HUES48 (cell line): ENCODE measurements at regions not wholly inside any gene's neighbourhood (a gene's known extent, or its start where the extent isn't known, plus 50 kb on each side); places are given as distances from the start of the nearest gene placed in this dataset.
A peak's percentile ranks its signal among the peaks of the same experiment; 100 is the strongest.

Experiments used
- H3K27ac ChIP-seq: one replicate; pipeline ENCODE4 v1.7.0; 2013; ENCODE audit warnings: low read depth, low read length, inconsistent platforms
- H3K27me3 ChIP-seq: 2 replicates; pipeline ENCODE4 v1.6.1; 2013; ENCODE audit warnings: mild to moderate bottlenecking, low read length; ENCODE audit not compliant: control insufficient read depth, insufficient read depth
- H3K36me3 ChIP-seq: 2 replicates; pipeline ENCODE4 v1.6.1; 2013; ENCODE audit warnings: low read length; ENCODE audit not compliant: control insufficient read depth, insufficient read depth
- H3K4me1 ChIP-seq: 2 replicates; pipeline ENCODE4 v1.6.1; 2013; ENCODE audit warnings: mild to moderate bottlenecking, low read length; ENCODE audit not compliant: control insufficient read depth, insufficient read depth
- H3K4me3 ChIP-seq: 2 replicates; pipeline ENCODE4 v1.5.1; 2013; ENCODE audit warnings: mild to moderate bottlenecking, low read depth, low read length
- H3K9ac ChIP-seq: 2 replicates; pipeline ENCODE4 v1.6.1; 2013; ENCODE audit warnings: mild to moderate bottlenecking, low read depth, low read length, moderate library complexity
- H3K9me3 ChIP-seq: 2 replicates; pipeline ENCODE4 v1.6.1; 2013; ENCODE audit warnings: low read length; ENCODE audit not compliant: control insufficient read depth, insufficient read depth

DNA sequence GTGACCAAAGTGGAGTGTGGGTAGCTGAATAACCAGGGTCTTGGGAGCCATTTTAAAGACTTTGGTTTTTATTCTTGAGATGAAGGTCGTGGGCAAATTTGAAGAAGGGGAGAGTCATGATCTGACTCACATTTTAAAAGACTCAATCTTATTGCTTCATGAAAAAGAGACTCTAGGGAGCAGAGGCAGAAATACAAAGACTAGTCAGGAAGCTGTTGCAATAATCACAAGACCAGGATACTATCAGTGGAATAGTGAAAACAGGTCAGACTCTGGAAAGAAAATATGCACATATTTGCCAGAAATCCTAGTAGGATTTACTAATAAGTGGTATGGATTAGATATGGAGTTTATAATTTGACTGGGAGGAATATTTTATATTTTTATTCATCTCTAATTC, 448.4 kb downstream of the RAPGEF2 start:
- no peaks in the 10 kb centered on the region; the same call in 1 of the 2 replicates for H3K9me3 ChIP-seq
- no peaks in the 10 kb centered on the region for H3K36me3 ChIP-seq
- no peaks in the 10 kb centered on the region for H3K27me3 ChIP-seq
- H3K4me1 ChIP-seq, result no peaks in the 10 kb centered on the region
- no peak overlapping the region for H3K27ac ChIP-seq
- no peak overlapping the region for H3K9ac ChIP-seq
- H3K4me3 ChIP-seq, result no peak overlapping the region

DNA sequence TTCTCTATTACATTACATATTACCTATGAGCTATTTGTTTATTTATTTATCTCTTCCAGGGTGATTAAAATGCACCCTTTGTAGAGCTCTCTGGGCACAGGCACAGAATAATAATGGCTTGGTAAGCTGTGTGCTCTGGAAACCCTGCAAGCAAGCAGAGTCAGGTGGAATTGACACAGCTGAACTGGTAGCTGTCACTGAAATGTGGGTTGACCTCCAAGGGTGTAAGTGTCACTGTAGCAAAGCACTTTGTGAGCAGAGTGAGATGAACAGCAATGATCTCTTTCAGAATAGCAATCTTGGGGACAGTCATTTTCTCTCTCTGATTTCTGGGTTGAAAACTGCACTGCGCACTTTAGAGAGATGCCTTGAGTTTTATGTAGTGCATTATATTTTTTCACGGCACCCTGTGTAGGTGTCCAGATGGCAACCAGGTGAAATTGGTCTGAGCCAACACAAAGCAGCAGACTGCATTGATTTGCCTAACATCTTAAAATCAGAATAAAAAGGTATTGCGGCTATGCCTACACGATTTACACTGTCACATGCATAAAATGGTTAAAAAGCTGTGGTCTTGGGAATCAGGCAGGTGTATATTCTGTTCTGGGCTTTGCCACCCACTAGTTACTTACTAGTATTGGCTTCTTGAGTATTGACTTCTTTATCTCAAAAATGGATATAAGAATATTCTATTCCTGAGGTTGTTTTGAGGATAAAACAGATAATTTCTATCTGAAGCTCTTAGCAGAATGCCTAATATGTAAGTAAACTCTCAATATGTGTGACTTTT, 450.3 kb downstream of the RAPGEF2 start:
- no peaks in the 10 kb centered on the region for H3K36me3 ChIP-seq
- no peaks in the 10 kb centered on the region for H3K27me3 ChIP-seq
- H3K4me1 ChIP-seq, result no peaks in the 10 kb centered on the region; the same call in 1 of the 2 replicates
- no peak overlapping the region for H3K4me3 ChIP-seq
- H3K27ac ChIP-seq, result no peak overlapping the region
- H3K9me3 ChIP-seq, result no peaks in the 10 kb centered on the region; the same call in 1 of the 2 replicates
- H3K9ac ChIP-seq, result no peak overlapping the region

DNA sequence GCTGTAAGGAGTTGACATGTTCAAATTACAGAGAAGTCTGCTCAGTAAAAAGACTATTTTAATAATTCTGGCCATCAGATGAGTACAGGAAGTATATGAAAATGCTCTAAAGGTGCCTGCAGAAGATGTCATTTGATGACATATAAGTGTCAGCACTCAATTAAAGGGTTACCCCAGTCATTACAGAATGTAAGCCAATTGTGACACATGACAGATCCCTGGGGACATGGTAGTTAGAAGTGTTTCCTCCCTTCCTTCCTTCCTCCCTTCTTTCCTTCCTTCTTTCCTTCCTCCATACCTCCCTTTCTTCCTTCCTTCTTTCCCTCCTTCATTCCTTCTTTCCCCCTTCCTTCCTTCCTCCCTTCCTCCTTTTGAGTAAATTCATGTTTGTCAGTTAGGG, 453.0 kb downstream of the RAPGEF2 start:
- H3K36me3 ChIP-seq, result no peaks in the 10 kb centered on the region
- no peaks in the 10 kb centered on the region; the same call in 1 of the 2 replicates for H3K4me1 ChIP-seq
- H3K9me3 ChIP-seq, result no peaks in the 10 kb centered on the region
- no peak overlapping the region for H3K9ac ChIP-seq
- H3K27me3 ChIP-seq, result no peaks in the 10 kb centered on the region
- H3K27ac ChIP-seq, result no peak overlapping the region
- no peak overlapping the region for H3K4me3 ChIP-seq

DNA sequence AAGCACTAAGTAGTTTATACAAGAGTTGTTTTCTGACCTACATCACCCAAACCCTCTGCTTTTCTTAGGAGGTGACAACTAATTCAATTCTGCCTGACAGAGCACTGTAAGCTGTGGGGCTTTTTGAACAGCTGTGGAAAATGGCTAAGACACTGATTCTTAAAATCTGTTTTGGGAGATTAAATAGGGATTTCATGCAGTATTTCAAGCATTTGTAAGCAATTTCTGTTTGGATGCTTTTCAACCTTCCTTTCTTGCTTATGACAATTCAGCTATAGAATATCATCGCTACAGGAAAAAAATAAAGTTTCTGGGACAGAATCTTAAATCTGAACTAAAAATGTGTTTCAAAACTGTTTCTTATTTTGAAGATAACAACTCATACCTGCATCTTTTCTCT, 459.5 kb downstream of the RAPGEF2 start:
- Histone ChIP-seq H3K9me3 (0 out of 2 replicates have a peak, but pooled peaks cover 2% of the 10 kb centered on the region), H3K36me3 (no peaks in the 10 kb centered on the region), H3K27ac (no peak overlapping the region), H3K27me3 (no peaks in the 10 kb centered on the region), H3K4me3 (no peak overlapping the region), H3K9ac (no peak overlapping the region), H3K4me1 (no peaks in the 10 kb centered on the region; the same call in 1 of the 2 replicates)

DNA sequence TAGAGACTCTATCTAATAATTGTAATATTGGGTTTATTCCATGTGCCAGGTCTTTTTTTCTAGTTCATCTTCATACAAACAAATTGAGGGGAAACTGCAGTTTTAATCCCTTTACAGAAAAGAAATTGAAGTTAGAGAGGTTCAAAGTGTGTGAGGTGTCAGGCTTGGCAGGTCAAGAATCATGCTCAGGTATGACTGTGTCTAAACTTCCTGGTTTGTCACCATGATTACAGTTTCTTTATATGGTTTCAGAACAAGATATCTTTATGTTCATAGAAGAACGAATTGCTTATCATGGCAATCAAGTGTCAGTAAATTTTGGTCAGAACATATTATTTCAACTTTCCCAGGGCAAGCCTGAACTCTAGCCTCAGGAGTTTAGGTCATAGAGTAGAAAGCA, 460.4 kb downstream of the RAPGEF2 start:
- no peak overlapping the region for H3K27ac ChIP-seq
- no peaks in the 10 kb centered on the region for H3K36me3 ChIP-seq
- H3K4me3 ChIP-seq, result no peak overlapping the region
- no peaks in the 10 kb centered on the region; the same call in 1 of the 2 replicates for H3K4me1 ChIP-seq
- H3K9ac ChIP-seq, result no peak overlapping the region
- 0 out of 2 replicates have a peak, but pooled peaks cover 2% of the 10 kb centered on the region for H3K9me3 ChIP-seq
- H3K27me3 ChIP-seq, result no peaks in the 10 kb centered on the region

DNA sequence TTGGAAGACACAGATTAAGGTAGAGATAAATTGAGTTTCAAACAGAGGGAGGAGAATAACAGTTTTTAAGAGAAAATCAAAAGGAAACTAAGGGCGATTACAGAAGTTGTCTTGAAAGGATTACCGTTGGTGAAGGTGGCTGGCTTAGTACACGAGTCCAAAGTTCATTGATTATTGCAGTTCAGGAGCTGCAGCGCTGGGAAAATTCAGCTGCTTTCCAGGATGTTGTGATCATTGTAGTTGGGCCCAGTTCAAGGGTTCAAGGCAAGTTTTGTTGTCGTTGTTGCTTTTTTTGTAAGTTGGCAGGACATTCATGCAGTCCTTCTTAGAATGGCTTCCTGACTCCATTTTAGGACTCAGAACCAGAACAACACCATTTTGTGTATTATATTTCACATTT, 461.7 kb downstream of the RAPGEF2 start:
- H3K27ac ChIP-seq, result no peak overlapping the region
- H3K27me3 ChIP-seq, result no peaks in the 10 kb centered on the region
- no peaks in the 10 kb centered on the region for H3K4me1 ChIP-seq
- H3K36me3 ChIP-seq, result no peaks in the 10 kb centered on the region
- 0 out of 2 replicates have a peak, but pooled peaks cover 2% of the 10 kb centered on the region for H3K9me3 ChIP-seq
- H3K4me3 ChIP-seq, result no peak overlapping the region
- no peak overlapping the region for H3K9ac ChIP-seq

DNA sequence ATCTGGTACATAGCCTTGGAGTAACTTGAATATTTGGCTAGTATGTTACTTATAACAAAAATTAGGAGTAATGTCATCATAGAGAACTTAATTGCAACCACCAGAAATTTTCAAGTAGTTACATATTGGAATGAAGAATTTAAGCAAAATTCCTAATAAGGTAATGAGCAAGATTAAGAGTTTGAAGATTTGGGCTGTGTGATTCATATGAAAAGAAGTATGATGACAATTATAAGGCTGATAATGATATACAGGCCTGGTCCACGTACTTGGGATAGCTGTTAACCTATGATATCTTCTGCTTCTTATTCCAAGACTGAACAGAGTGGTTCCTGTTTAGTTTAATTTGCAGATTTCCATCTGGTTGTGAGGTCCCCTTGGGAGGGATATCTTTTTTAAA, 463.9 kb downstream of the RAPGEF2 start:
- Histone ChIP-seq H3K36me3 (no peaks in the 10 kb centered on the region), H3K4me1 (no peaks in the 10 kb centered on the region), H3K9ac (no peak overlapping the region), H3K9me3 (no peaks in the 10 kb centered on the region; the same call in none of the 2 replicates), H3K27ac (no peak overlapping the region), H3K4me3 (no peak overlapping the region), H3K27me3 (no peaks in the 10 kb centered on the region)

DNA sequence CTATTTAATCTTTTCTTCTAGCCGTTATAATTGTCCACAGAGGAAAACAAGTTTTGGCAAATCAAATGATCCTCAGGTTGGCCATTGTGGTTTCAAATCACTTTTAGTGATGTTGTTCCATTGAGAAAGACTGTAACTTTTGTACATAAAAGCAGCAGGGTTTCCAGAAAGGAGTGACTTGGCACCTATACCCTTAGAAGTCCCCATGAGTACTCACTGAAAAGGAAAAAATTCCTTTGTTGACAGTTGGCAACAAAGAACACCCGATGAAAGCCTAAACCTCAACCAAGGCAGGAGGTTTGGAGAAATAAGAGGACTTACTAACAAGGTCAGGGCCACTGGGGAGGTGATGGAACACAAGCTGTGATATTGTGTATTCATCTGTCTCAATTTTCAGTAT, 474.4 kb downstream of the RAPGEF2 start:
- Histone ChIP-seq H3K27me3 (no peaks in the 10 kb centered on the region), H3K36me3 (no peaks in the 10 kb centered on the region)

DNA sequence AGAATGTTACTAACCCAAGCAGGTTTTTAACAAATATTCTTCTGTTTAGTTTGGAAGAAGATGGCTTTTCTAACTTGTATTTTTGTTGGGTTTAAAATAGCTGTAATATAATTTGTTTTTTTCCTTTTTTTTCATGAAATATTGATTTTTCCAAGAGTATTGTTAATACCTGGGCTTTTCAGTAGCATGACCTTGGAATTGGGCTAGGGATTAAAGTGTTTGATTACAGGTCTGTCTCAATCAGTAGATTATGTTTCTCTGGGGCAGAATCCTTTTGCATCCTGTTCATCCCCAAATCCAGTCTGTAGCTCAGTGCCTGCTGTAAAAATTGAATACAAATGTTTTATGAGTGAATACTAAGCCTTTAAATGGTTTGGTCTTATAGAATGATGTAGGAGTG, 479.8 kb downstream of the RAPGEF2 start:
- Histone ChIP-seq H3K9ac (no peak overlapping the region), H3K36me3 (no peaks in the 10 kb centered on the region), H3K27me3 (no peaks in the 10 kb centered on the region), H3K9me3 (peaks cover 21% of the 10 kb centered on the region), H3K4me3 (no peak overlapping the region), H3K4me1 (no peaks in the 10 kb centered on the region), H3K27ac (no peak overlapping the region)

More for the DNA sequence above, 474.4 kb downstream of the RAPGEF2 start:
- no peaks in the 10 kb centered on the region for H3K4me1 ChIP-seq
- H3K9me3 ChIP-seq, result no peaks in the 10 kb centered on the region
- H3K9ac ChIP-seq, result no peak overlapping the region
- no peak overlapping the region for H3K27ac ChIP-seq
- no peak overlapping the region for H3K4me3 ChIP-seq

DNA sequence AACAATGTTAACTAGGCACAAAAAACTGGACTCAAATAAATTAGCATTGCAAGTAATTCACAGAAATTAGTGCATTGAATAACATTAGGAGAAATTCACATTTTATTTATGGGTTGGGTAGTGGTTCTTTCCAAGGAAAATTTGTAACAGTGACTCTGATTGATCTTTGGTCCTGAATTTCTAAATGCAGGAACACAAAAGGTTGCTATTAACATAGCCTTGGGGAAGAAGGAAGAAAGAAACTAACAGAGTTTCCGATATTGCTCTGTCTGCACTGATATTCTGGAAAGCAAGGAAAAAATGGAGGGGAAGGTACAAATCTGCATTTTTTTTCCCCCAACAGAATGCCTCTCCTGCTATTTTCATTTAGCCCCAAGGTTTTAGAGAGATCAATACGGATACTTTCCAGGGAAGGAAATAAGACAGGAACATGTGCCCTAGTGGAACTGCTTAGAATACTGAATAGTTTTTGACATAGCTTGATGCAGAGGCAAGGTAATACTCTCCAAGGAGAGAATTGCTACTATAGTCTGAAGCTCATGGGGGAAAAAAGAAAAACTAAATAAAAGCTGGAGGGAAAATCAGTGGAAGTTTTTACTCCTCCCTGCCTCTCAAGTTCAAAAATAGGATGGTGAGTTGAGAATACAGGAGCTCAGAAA, 490.1 kb downstream of the RAPGEF2 start:
- Histone ChIP-seq H3K4me1 (peaks cover 45% of the 10 kb centered on the region), H3K27ac (peak overlapping the region; percentile 85), H3K27me3 (no peaks in the 10 kb centered on the region), H3K9ac (no peak overlapping the region; the same call in 1 of the 2 replicates), H3K36me3 (no peaks in the 10 kb centered on the region), H3K4me3 (no peak overlapping the region), H3K9me3 (no peaks in the 10 kb centered on the region)

DNA sequence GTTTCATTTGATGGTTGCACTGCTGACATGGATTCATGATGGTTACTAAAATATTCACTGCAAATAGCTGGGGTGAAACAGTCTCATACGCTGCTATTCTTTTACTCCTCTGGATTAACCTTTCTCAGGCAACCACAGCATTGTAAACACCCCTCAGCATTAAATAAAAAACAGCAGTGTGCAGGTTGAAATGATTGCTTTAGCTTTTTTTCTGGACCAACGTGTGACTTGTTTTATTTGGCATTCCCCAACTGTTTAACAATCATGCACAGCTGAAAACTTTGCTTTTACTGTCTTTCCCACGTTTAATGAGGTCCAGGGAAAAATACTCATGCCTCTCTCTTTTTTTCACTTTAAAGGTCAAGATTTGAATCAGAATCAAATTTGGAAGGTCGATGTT, 490.8 kb downstream of the RAPGEF2 start:
- Histone ChIP-seq H3K27ac (peak overlapping the region; percentile 85), H3K9me3 (no peaks in the 10 kb centered on the region), H3K9ac (no peak overlapping the region), H3K4me1 (peaks cover 49% of the 10 kb centered on the region), H3K36me3 (no peaks in the 10 kb centered on the region), H3K4me3 (no peak overlapping the region), H3K27me3 (no peaks in the 10 kb centered on the region)
